ENCODE measurements at regions not wholly inside any gene's neighbourhood (a gene's known extent, or its start where the extent isn't known, plus 50 kb on each side); places are given as distances from the start of the nearest gene placed in this dataset.

DNA sequence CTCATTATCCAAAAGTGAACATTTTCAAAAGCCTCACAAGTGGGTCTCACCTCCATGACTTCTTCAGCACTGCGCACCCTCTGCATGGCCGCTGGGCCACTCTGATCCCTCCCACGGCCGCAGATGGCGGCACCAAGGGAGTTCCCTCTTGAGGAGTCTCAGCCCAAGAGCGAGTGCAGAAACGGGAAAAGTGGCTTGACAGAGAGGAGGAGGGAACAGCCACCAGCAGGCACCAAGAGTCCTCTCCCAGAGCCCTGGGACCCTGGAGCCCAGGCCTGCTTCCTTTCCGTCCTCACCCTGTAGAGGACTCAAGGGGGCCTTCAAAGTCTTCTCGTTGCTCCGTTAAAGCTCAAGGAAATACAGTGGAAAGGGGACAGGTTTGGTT is 230.2 kb upstream of the DIO3 start:
- no peak overlapping the region for H3K4me3 Mint-ChIP-seq
- H3K27ac Mint-ChIP-seq = no peak overlapping the region
- DNase-seq = no peak
- no peaks in the 10 kb centered on the region for H3K9me3 Mint-ChIP-seq
- no peaks in the 10 kb centered on the region for H3K36me3 Mint-ChIP-seq
- peaks cover 12% of the 10 kb centered on the region for H3K27me3 Mint-ChIP-seq
- no peaks in the 10 kb centered on the region for H3K4me1 Mint-ChIP-seq

DNA sequence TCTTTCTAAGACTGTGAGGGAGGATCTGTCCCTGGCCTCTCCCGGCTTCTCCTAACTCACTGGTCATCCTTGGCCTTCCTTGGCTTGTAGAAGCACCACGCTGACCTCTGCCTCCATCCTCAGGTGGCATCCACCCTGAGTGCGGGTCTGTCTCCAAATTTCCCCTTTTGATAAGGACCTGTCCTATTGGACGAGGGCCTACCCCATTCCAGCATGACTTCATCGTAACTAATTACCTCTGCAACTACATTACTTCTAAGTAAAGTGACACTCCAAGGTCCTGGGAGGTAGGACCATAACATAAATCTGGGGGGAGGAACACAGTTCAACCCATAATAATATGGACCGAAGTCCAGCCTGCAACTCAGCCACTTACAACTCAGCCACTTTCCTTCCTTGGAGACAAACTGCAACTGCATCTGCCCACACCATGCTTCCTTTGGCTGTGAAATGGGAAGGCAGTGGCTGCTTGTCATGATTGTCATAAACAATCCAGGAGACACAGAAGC is 229.6 kb upstream of the DIO3 start:
- H3K4me1 Mint-ChIP-seq = no peaks in the 10 kb centered on the region
- H3K27me3 Mint-ChIP-seq = peaks cover 12% of the 10 kb centered on the region
- no peaks in the 10 kb centered on the region for H3K36me3 Mint-ChIP-seq
- DNase-seq = no peak
- H3K27ac Mint-ChIP-seq = no peak overlapping the region
- H3K9me3 Mint-ChIP-seq = no peaks in the 10 kb centered on the region
- no peak overlapping the region for H3K4me3 Mint-ChIP-seq

DNA sequence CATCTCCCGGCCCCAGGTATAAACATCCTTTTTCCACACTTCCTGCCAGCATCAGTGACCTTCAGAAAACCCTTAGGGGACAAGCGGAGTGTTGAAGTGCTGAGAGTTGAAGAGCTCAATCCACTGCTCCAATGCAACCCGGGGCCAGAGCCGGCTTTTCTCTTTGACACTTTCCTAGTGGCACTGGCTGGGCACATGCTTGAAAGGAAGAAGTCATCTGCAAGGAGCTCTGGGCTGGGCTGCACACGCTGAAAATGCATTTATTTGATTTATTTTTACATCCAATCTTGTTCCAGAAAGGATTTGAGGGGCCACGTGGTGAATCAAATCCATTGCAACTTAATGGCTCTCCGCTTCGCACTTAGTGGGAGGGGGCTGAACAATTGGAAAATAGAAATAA is 229.0 kb upstream of the DIO3 start:
- no peak for DNase-seq
- Mint-ChIP-seq H3K36me3 (no peaks in the 10 kb centered on the region), H3K27ac (no peak overlapping the region), H3K4me3 (no peak overlapping the region), H3K27me3 (peaks cover 12% of the 10 kb centered on the region), H3K9me3 (no peaks in the 10 kb centered on the region), H3K4me1 (no peaks in the 10 kb centered on the region)

- H3K36me3 Mint-ChIP-seq = no peaks in the 10 kb centered on the region
- H3K4me1 Mint-ChIP-seq = no peaks in the 10 kb centered on the region
- H3K4me3 Mint-ChIP-seq = no peak overlapping the region
- no peak overlapping the region for H3K27ac Mint-ChIP-seq
- H3K9me3 Mint-ChIP-seq = no peaks in the 10 kb centered on the region
- peaks cover 16% of the 10 kb centered on the region for H3K27me3 Mint-ChIP-seq
- DNase-seq = no peak
Measured at GRCh38 chr14:101333335-101334280, 227.7 kb upstream of the DIO3 start.

GRCh38 chr14:101334656-101335055 is 226.6 kb upstream of the DIO3 start:
- no peaks in the 10 kb centered on the region for H3K4me1 Mint-ChIP-seq
- no peak overlapping the region for H3K27ac Mint-ChIP-seq
- peaks cover 23% of the 10 kb centered on the region for H3K27me3 Mint-ChIP-seq
- no peaks in the 10 kb centered on the region for H3K36me3 Mint-ChIP-seq
- no peak for DNase-seq
- no peaks in the 10 kb centered on the region for H3K9me3 Mint-ChIP-seq
- no peak overlapping the region for H3K4me3 Mint-ChIP-seq

DNA sequence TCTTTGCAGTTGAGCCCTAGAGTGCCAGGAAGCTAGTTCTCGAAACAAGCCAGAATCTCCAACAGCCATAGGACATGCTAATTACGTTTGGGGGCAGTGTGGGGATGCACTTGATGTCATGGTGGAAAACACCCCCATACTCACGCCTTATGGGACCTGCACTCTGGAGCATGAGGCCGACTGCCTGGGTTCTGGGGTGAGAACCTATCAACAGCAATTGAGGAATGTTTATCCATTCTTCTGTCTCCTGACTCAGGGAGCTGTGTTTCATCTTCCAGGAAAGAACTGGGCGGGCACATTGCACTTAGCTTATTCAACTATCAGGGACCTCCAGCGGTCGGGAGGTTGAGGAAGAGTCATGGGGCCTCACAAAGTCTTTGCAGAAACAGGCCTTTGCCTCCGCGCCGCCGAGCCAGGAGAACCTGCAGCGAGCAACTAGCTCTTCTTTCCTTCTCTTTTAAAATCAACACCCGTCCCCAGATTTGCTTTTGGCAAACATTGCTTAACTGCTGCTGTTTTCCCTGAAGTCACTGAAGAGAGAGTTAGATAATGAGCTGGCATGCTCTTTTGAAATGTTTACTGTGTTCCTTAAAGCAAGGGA is 226.1 kb upstream of the DIO3 start:
- no peaks in the 10 kb centered on the region for H3K9me3 Mint-ChIP-seq
- H3K27ac Mint-ChIP-seq = no peak overlapping the region
- H3K4me3 Mint-ChIP-seq = no peak overlapping the region
- no peaks in the 10 kb centered on the region for H3K36me3 Mint-ChIP-seq
- DNase-seq = no peak
- no peaks in the 10 kb centered on the region for H3K4me1 Mint-ChIP-seq
- peaks cover 24% of the 10 kb centered on the region for H3K27me3 Mint-ChIP-seq

DNA sequence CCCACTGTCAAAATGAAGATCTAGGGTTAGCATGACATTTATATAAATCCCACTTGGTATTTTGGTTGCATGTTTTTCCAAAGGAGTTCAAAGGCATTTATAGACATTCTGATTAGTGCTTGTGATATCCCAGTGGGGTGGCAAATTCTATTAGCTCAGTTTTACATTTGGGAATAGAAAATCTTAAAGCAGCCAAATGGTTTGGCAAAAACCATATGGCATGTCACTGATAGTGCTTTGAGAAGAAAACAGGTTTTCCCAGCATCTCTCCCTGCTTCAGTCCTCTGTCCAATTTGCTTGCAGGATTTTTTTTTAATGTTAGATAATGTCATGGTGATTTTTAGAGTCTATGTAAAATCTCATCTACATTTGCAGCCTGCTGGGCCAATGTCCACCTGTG is 225.1 kb upstream of the DIO3 start:
- DNase-seq = no peak
- no peaks in the 10 kb centered on the region for H3K4me1 Mint-ChIP-seq

GRCh38 chr14:101337053-101337452 is 224.2 kb upstream of the DIO3 start:
- Mint-ChIP-seq H3K27ac (no peak overlapping the region), H3K4me3 (no peak overlapping the region), H3K27me3 (peaks cover 30% of the 10 kb centered on the region), H3K9me3 (no peaks in the 10 kb centered on the region), H3K4me1 (no peaks in the 10 kb centered on the region), H3K36me3 (no peaks in the 10 kb centered on the region)
- DNase-seq = no peak

More for the DNA sequence above, 225.1 kb upstream of the DIO3 start:
- no peak overlapping the region for H3K4me3 Mint-ChIP-seq
- no peaks in the 10 kb centered on the region for H3K9me3 Mint-ChIP-seq
- no peak overlapping the region for H3K27ac Mint-ChIP-seq
- peaks cover 24% of the 10 kb centered on the region for H3K27me3 Mint-ChIP-seq
- H3K36me3 Mint-ChIP-seq = no peaks in the 10 kb centered on the region

DNA sequence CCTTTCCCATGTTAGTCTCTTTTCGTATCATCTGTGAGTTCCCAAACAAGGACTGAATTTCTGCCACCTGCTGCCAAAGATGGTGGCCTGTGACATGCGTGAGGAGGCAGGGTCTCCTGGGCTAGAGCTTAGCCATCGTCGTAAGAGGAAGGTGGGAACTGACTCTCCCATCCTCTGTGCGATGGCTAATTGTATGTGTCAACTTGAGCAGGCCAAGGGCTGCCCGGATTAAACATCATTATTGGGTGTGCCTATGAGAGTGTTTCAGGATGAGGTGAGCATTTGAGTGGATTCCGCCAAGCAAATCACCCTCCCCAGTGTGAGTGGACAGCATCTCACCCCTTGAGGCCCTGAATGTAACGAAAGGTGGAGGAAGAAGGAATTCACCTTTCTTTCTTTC is 220.7 kb upstream of the DIO3 start:
- DNase-seq = no peak
- no peak overlapping the region for H3K4me3 Mint-ChIP-seq
- H3K36me3 Mint-ChIP-seq = no peaks in the 10 kb centered on the region
- H3K27me3 Mint-ChIP-seq = peaks cover 31% of the 10 kb centered on the region
- peaks cover 5% of the 10 kb centered on the region for H3K9me3 Mint-ChIP-seq
- H3K4me1 Mint-ChIP-seq = no peaks in the 10 kb centered on the region
- H3K27ac Mint-ChIP-seq = no peak overlapping the region

DNA sequence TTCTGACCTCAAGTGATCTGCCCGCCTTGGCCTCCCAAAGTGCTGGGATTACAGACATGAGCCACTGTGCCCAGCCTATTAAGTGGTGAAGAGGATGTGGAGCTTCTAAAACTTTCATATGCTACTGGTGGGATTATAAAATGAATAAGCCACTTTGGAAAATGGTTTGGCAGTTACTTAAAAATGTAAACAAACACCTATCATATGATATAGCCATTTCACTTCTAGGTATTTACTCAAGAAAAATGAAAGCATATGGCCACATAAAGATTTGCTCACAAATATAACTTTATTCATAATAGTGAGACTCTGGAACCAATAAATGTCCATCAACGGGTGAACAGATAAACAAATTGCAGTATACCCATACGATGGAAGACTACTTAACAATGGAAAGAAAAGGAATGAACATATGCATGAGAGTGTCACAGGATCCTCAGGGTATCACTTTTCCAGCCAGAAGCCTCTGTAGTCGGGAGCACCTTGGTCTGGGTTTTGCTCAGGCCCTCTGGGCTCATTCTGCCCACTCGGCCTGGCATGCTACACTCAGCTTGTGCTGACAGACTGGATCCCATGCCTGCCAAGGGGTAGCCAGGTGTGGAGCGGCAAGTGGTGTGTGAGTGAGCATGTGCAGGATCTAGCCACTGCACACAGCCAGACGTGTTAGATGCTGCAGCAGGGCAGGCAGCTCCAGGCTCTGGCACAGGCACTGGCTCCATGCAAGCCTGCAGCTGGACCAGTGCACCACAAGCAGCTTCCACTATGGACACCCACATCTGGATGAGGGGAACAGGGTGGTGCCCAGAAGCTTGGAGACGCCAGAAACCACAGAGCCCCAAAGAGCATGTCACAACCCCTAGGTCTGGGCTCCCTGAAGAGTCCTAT is 213.2 kb upstream of the DIO3 start:
- H3K4me3 Mint-ChIP-seq = no peak overlapping the region
- peaks cover 3% of the 10 kb centered on the region for H3K9me3 Mint-ChIP-seq

DNA sequence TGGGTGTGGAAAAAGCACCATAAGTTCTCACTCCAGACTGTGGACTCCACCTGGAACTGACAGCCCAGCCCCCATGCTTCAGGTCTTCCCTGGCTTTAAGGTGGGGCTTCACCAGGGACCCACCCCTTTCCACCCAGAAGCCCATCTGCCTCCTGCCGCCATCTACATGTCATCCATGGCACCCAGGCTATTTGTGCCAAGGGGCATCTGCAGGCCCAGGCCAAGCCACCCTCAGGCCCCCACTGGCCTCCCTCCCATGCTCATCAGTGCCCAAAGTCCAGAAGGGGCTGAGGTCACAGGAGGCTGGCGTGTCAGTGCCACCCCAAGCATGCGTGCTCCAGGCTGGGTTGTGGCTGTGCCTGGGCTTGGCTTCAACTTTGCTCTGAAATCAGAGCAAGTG is 212.2 kb upstream of the DIO3 start:
- no peak for DNase-seq
- Mint-ChIP-seq H3K9me3 (peaks cover 3% of the 10 kb centered on the region), H3K4me1 (no peaks in the 10 kb centered on the region), H3K4me3 (no peak overlapping the region), H3K27ac (no peak overlapping the region), H3K36me3 (no peaks in the 10 kb centered on the region), H3K27me3 (no peaks in the 10 kb centered on the region)

More for the DNA sequence above, 213.2 kb upstream of the DIO3 start:
- DNase-seq = no peak
- Mint-ChIP-seq H3K4me1 (no peaks in the 10 kb centered on the region), H3K27ac (no peak overlapping the region), H3K36me3 (no peaks in the 10 kb centered on the region), H3K27me3 (peaks cover 3% of the 10 kb centered on the region)

- Mint-ChIP-seq H3K4me1 (no peaks in the 10 kb centered on the region), H3K27ac (no peak overlapping the region), H3K9me3 (peaks cover 5% of the 10 kb centered on the region), H3K36me3 (no peaks in the 10 kb centered on the region), H3K27me3 (no peaks in the 10 kb centered on the region), H3K4me3 (no peak overlapping the region)
- no peak for DNase-seq
Measured at GRCh38 chr14:101350021-101350420, 211.3 kb upstream of the DIO3 start.

DNA sequence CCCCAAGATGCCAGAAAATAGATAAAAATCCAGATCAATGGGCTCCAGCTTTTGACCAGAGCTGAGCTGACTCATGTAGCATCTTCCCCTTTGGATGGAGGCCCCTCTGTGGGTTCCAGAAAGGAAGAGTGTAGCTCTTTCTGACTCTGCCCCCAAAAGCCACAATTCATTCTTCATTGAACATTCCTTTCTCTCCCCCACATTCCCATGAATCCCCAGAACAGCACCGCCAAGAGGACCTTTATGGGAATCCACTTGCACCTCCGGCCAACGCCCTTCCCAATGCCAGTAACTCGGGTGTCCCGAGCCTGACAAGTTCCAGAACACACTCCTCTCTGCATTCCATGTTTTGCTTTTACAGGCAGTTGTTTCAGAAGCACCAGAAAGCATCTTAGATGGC is 210.6 kb upstream of the DIO3 start:
- DNase-seq = no peak
- no peaks in the 10 kb centered on the region for H3K4me1 Mint-ChIP-seq
- H3K9me3 Mint-ChIP-seq = peaks cover 5% of the 10 kb centered on the region
- H3K4me3 Mint-ChIP-seq = no peak overlapping the region
- H3K27ac Mint-ChIP-seq = no peak overlapping the region
- no peaks in the 10 kb centered on the region for H3K36me3 Mint-ChIP-seq
- no peaks in the 10 kb centered on the region for H3K27me3 Mint-ChIP-seq

- Mint-ChIP-seq H3K27ac (no peak overlapping the region), H3K9me3 (peaks cover 5% of the 10 kb centered on the region), H3K4me1 (no peaks in the 10 kb centered on the region), H3K4me3 (no peak overlapping the region), H3K36me3 (no peaks in the 10 kb centered on the region), H3K27me3 (no peaks in the 10 kb centered on the region)
- no peak for DNase-seq
Measured at GRCh38 chr14:101351146-101351545, 210.1 kb upstream of the DIO3 start.

- H3K27ac Mint-ChIP-seq = no peak overlapping the region
- H3K9me3 Mint-ChIP-seq = peaks cover 5% of the 10 kb centered on the region
- no peaks in the 10 kb centered on the region for H3K36me3 Mint-ChIP-seq
- H3K4me3 Mint-ChIP-seq = no peak overlapping the region
- H3K4me1 Mint-ChIP-seq = no peaks in the 10 kb centered on the region
- no peak for DNase-seq
- H3K27me3 Mint-ChIP-seq = peaks cover 5% of the 10 kb centered on the region
Measured at GRCh38 chr14:101351769-101352168, 209.5 kb upstream of the DIO3 start.
